Mammary epithelial cell (primary cell): ENCODE measurements at regions not wholly inside any gene's neighbourhood (a gene's known extent, or its start where the extent isn't known, plus 50 kb on each side); places are given as distances from the start of the nearest gene placed in this dataset.

ENCODE experiments used
- EZH2 ChIP-seq: IDR thresholded peaks from 2 replicates; pipeline ENCODE4 v1.6.1; 2012; ENCODE audit warnings: low read length, inconsistent platforms, borderline replicate concordance
- TF ChIP-seq, protein P1 (sequence below), 2 donors: IDR thresholded peaks in 1 of 2; conservative IDR thresholded peaks in 1 of 2; 2 replicates each; pipeline ENCODE4 v1.5.1; 2011 to 2012; ENCODE audit warnings: inconsistent platforms in 2 of 2, low read length in 2 of 2, mild to moderate bottlenecking in 2 of 2, control low read depth in 1 of 2, low read depth in 1 of 2; ENCODE audit not compliant: insufficient read depth in 1 of 2; ENCODE audit errors: extremely low read depth in 1 of 2

DNA sequence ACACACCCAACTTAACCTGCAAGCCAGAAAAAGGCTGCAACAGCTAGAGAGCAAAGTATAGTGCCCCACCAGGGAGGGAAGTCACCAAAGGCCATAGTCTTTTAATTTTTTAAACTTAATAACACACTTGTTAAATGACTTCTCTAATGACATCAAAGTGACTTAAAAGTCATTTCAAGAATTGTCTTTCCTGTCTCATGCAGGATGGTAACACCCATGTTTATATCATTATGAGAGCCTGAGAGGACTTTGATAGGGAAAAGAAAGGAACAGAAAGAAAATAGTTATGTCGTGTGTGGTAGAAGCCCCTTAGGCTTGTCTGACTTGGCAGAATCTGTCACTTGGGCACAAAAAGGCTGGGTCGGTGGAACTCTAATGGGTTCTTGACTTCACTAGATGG, 57.9 kb upstream of the C2CD4B start:
- TF ChIP-seq, protein P1, sequence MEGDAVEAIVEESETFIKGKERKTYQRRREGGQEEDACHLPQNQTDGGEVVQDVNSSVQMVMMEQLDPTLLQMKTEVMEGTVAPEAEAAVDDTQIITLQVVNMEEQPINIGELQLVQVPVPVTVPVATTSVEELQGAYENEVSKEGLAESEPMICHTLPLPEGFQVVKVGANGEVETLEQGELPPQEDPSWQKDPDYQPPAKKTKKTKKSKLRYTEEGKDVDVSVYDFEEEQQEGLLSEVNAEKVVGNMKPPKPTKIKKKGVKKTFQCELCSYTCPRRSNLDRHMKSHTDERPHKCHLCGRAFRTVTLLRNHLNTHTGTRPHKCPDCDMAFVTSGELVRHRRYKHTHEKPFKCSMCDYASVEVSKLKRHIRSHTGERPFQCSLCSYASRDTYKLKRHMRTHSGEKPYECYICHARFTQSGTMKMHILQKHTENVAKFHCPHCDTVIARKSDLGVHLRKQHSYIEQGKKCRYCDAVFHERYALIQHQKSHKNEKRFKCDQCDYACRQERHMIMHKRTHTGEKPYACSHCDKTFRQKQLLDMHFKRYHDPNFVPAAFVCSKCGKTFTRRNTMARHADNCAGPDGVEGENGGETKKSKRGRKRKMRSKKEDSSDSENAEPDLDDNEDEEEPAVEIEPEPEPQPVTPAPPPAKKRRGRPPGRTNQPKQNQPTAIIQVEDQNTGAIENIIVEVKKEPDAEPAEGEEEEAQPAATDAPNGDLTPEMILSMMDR (conservative IDR thresholded peaks at IDR 0.05 in 1 of 2, IDR thresholded peaks at IDR 0.05 in 1 of 2; ENCODE audit: extremely low read depth in 1 of 2, insufficient read depth in 1 of 2, low read depth in 1 of 2, low read length in 2 of 2): no peak
- TF ChIP-seq EZH2: no peak
